ENCODE measurements at regions not wholly inside any gene's neighbourhood (a gene's known extent, or its start where the extent isn't known, plus 50 kb on each side); places are given as distances from the start of the nearest gene placed in this dataset.

GRCh38 chr2:105962221-105962620 is 217.5 kb downstream of the NCK2 start:
- Histone ChIP-seq H3K4me2 (ENCODE audit: low read length, poor library complexity, severe bottlenecking) (no peak overlapping the region), H2BK120ac (ENCODE audit: low read depth, low read length) (no peak overlapping the region), H3K9me3 (ENCODE audit: control insufficient read depth, low read length) (peaks cover 5% of the 10 kb centered on the region), H3K4me3 (ENCODE audit: insufficient read depth in 1 of 2, low read depth in 1 of 2, low read length in 2 of 2) (no peak overlapping the region), H3K23ac (ENCODE audit: low read length in 2 of 2) (no peak overlapping the region), H3K9ac (ENCODE audit: low read length) (no peak overlapping the region), H2BK5ac (ENCODE audit: low read depth, low read length, poor library complexity, severe bottlenecking) (no peak overlapping the region), H3K4ac (ENCODE audit: low read depth in 1 of 2, low read length in 2 of 2) (no peak overlapping the region), H3K79me1 (replicated peaks; ENCODE audit: low read length, poor library complexity, severe bottlenecking) (no peaks in the 10 kb centered on the region), H3K27me3 (ENCODE audit: control insufficient read depth in 1 of 2, insufficient read depth in 1 of 2, low read length in 2 of 2) (peaks cover 8 to 20% of the 10 kb centered on the region in 2 experiments), H3K18ac (ENCODE audit: low read depth in 1 of 2, low read length in 2 of 2) (no peak overlapping the region), H2AK5ac (ENCODE audit: low read length, severe bottlenecking) (no peak overlapping the region), H2BK12ac (ENCODE audit: low read length in 2 of 2) (no peak overlapping the region), H2BK15ac (ENCODE audit: low read depth, poor library complexity, severe bottlenecking) (no peak overlapping the region), H3K4me1 (ENCODE audit: control insufficient read depth, insufficient read depth, low read depth, low read length) (no peaks in the 10 kb centered on the region), H2AFZ (ENCODE audit: low read depth, low read length) (no peak overlapping the region), H4K91ac (ENCODE audit: low read length) (no peak overlapping the region), H3K27ac (ENCODE audit: low read length, poor library complexity, severe bottlenecking) (no peak overlapping the region), H3K36me3 (ENCODE audit: control insufficient read depth in 1 of 2, insufficient read depth in 2 of 2, low read depth in 1 of 2, low read length in 2 of 2) (no peaks in the 10 kb centered on the region), H4K8ac (ENCODE audit: low read length) (no peak overlapping the region), H3K14ac (ENCODE audit: low read length in 2 of 2) (no peak overlapping the region)
- no peak for DNase-seq
- WGBS: 62% methylated on average over 5 of the region's 6 CpGs

- Histone ChIP-seq H3K4me1 (ENCODE audit: control insufficient read depth, insufficient read depth, low read depth, low read length) (no peaks in the 10 kb centered on the region), H2BK5ac (ENCODE audit: low read depth, low read length, poor library complexity, severe bottlenecking) (no peak overlapping the region), H2BK120ac (ENCODE audit: low read depth, low read length) (no peak overlapping the region), H2AFZ (ENCODE audit: low read depth, low read length) (no peak overlapping the region), H3K14ac (ENCODE audit: low read length in 2 of 2) (no peak overlapping the region), H4K8ac (ENCODE audit: low read length) (no peak overlapping the region), H3K4me3 (ENCODE audit: insufficient read depth in 1 of 2, low read depth in 1 of 2, low read length in 2 of 2) (no peak overlapping the region), H3K4ac (ENCODE audit: low read depth in 1 of 2, low read length in 2 of 2) (no peak overlapping the region), H2AK5ac (ENCODE audit: low read length, severe bottlenecking) (no peak overlapping the region), H3K27ac (ENCODE audit: low read length, poor library complexity, severe bottlenecking) (no peak overlapping the region), H2BK12ac (ENCODE audit: low read length in 2 of 2) (no peak overlapping the region), H3K9me3 (ENCODE audit: control insufficient read depth, low read length) (peaks cover 5% of the 10 kb centered on the region), H3K79me1 (replicated peaks; ENCODE audit: low read length, poor library complexity, severe bottlenecking) (no peaks in the 10 kb centered on the region), H4K91ac (ENCODE audit: low read length) (no peak overlapping the region), H2BK15ac (ENCODE audit: low read depth, poor library complexity, severe bottlenecking) (no peak overlapping the region), H3K23ac (ENCODE audit: low read length in 2 of 2) (no peak overlapping the region), H3K27me3 (ENCODE audit: control insufficient read depth in 1 of 2, insufficient read depth in 1 of 2, low read length in 2 of 2) (peaks cover 8 to 20% of the 10 kb centered on the region in 2 experiments), H3K4me2 (ENCODE audit: low read length, poor library complexity, severe bottlenecking) (no peak overlapping the region), H3K36me3 (ENCODE audit: control insufficient read depth in 1 of 2, insufficient read depth in 2 of 2, low read depth in 1 of 2, low read length in 2 of 2) (no peaks in the 10 kb centered on the region), H3K18ac (ENCODE audit: low read depth in 1 of 2, low read length in 2 of 2) (no peak overlapping the region), H3K9ac (ENCODE audit: low read length) (no peak overlapping the region)
- WGBS: 73% methylated on average over 6 of the region's 6 CpGs
- no peak for DNase-seq
These were observed 217.0 kb downstream of the NCK2 start for GRCh38 chr2:105961599-105962146.

- Histone ChIP-seq H2BK15ac (ENCODE audit: low read depth, poor library complexity, severe bottlenecking) (no peak overlapping the region), H3K4me3 (ENCODE audit: insufficient read depth in 1 of 2, low read depth in 1 of 2, low read length in 2 of 2) (no peak overlapping the region), H3K14ac (ENCODE audit: low read length in 2 of 2) (no peak overlapping the region), H2BK120ac (ENCODE audit: low read depth, low read length) (no peak overlapping the region), H2BK12ac (ENCODE audit: low read length in 2 of 2) (no peak overlapping the region), H3K4me2 (ENCODE audit: low read length, poor library complexity, severe bottlenecking) (no peak overlapping the region), H3K4me1 (ENCODE audit: control insufficient read depth, insufficient read depth, low read depth, low read length) (no peaks in the 10 kb centered on the region), H2BK5ac (ENCODE audit: low read depth, low read length, poor library complexity, severe bottlenecking) (no peak overlapping the region), H3K27ac (ENCODE audit: low read length, poor library complexity, severe bottlenecking) (no peak overlapping the region), H4K8ac (ENCODE audit: low read length) (no peak overlapping the region), H3K9ac (ENCODE audit: low read length) (no peak overlapping the region), H3K23ac (ENCODE audit: low read length in 2 of 2) (no peak overlapping the region), H3K18ac (ENCODE audit: low read depth in 1 of 2, low read length in 2 of 2) (no peak overlapping the region), H2AK5ac (ENCODE audit: low read length, severe bottlenecking) (no peak overlapping the region), H4K91ac (ENCODE audit: low read length) (no peak overlapping the region), H3K27me3 (ENCODE audit: control insufficient read depth in 1 of 2, insufficient read depth in 1 of 2, low read length in 2 of 2) (peaks cover 8 to 36% of the 10 kb centered on the region in 2 experiments), H2AFZ (ENCODE audit: low read depth, low read length) (no peak overlapping the region), H3K36me3 (ENCODE audit: control insufficient read depth in 1 of 2, insufficient read depth in 2 of 2, low read depth in 1 of 2, low read length in 2 of 2) (no peaks in the 10 kb centered on the region), H3K79me1 (replicated peaks; ENCODE audit: low read length, poor library complexity, severe bottlenecking) (no peaks in the 10 kb centered on the region), H3K9me3 (ENCODE audit: control insufficient read depth, low read length) (peaks cover 5% of the 10 kb centered on the region), H3K4ac (ENCODE audit: low read depth in 1 of 2, low read length in 2 of 2) (no peak overlapping the region)
- WGBS: 68% methylated on average over 2 of the region's 4 CpGs
- no peak for DNase-seq
These were observed 214.6 kb downstream of the NCK2 start for GRCh38 chr2:105959357-105959756.

GRCh38 chr2:105954891-105955290 is 210.2 kb downstream of the NCK2 start:
- no peak overlapping the region for H4K8ac ChIP-seq (ENCODE audit: low read length)
- no peak for DNase-seq
- no peaks in the 10 kb centered on the region for H3K4me1 ChIP-seq (ENCODE audit: control insufficient read depth, insufficient read depth, low read depth, low read length)
- H3K14ac ChIP-seq (ENCODE audit: low read length in 2 of 2): no peak overlapping the region
- no peak overlapping the region for H2AFZ ChIP-seq (ENCODE audit: low read depth, low read length)
- no peak overlapping the region for H2BK120ac ChIP-seq (ENCODE audit: low read depth, low read length)
- no peak overlapping the region for H2AK5ac ChIP-seq (ENCODE audit: low read length, severe bottlenecking)
- no peak overlapping the region for H2BK15ac ChIP-seq (ENCODE audit: low read depth, poor library complexity, severe bottlenecking)
- H3K4me2 ChIP-seq (ENCODE audit: low read length, poor library complexity, severe bottlenecking): no peak overlapping the region
- no peak overlapping the region for H3K23ac ChIP-seq (ENCODE audit: low read length in 2 of 2)
- H3K27ac ChIP-seq (ENCODE audit: low read length, poor library complexity, severe bottlenecking): no peak overlapping the region
- no peak overlapping the region for H3K4me3 ChIP-seq (ENCODE audit: insufficient read depth in 1 of 2, low read depth in 1 of 2, low read length in 2 of 2)
- 87% methylated on average over 2 of the region's 3 CpGs for WGBS
- H2BK12ac ChIP-seq (ENCODE audit: low read length in 2 of 2): no peak overlapping the region
- H4K91ac ChIP-seq (ENCODE audit: low read length): no peak overlapping the region
- H3K27me3 ChIP-seq (ENCODE audit: control insufficient read depth in 1 of 2, insufficient read depth in 1 of 2, low read length in 2 of 2): peaks cover 18 to 48% of the 10 kb centered on the region in 2 experiments
- H3K18ac ChIP-seq (ENCODE audit: low read depth in 1 of 2, low read length in 2 of 2): no peak overlapping the region
- H2BK5ac ChIP-seq (ENCODE audit: low read depth, low read length, poor library complexity, severe bottlenecking): no peak overlapping the region
- H3K79me1 ChIP-seq (replicated peaks; ENCODE audit: low read length, poor library complexity, severe bottlenecking): no peaks in the 10 kb centered on the region
- peaks cover 5% of the 10 kb centered on the region for H3K9me3 ChIP-seq (ENCODE audit: control insufficient read depth, low read length)
- no peaks in the 10 kb centered on the region for H3K36me3 ChIP-seq (ENCODE audit: control insufficient read depth in 1 of 2, insufficient read depth in 2 of 2, low read depth in 1 of 2, low read length in 2 of 2)
- H3K4ac ChIP-seq (ENCODE audit: low read depth in 1 of 2, low read length in 2 of 2): no peak overlapping the region
- no peak overlapping the region for H3K9ac ChIP-seq (ENCODE audit: low read length)
